Body of pancreas (tissue), 4 donors: ENCODE measurements at regions not wholly inside any gene's neighbourhood (a gene's known extent, or its start where the extent isn't known, plus 50 kb on each side); places are given as distances from the start of the nearest gene placed in this dataset.

Experiments
- ATAC-seq: fragments of 150-250 bp; one replicate; pipeline ENCODE4 v1.9.1; 2016
- DNase-seq, 4 donors: peaks; one replicate each; pipeline ENCODE4 v3.0.0-alpha.2; 2019
- H3K27ac ChIP-seq, 4 donors: fragments of 200-600 bp; sonication (generic); 1 replicate in 3 of 4; 2 replicates in 1 of 4; pipeline versions ENCODE4 v1.5.1 to v1.6.1; 2016 to 2019; ENCODE audit warnings: mild to moderate bottlenecking in 1 of 4, mixed read lengths in 1 of 4, moderate library complexity in 1 of 4
- H3K27me3 ChIP-seq, 2 donors: fragments of 200-600 bp; sonication (generic); one replicate each; pipeline ENCODE4 v1.6.0; 2016; ENCODE audit warnings: mild to moderate bottlenecking in 1 of 2
- H3K36me3 ChIP-seq, 2 donors: fragments of 200-600 bp; sonication (generic); replicated peaks in 1 of 2; 2 replicates each; pipeline ENCODE4 v1.5.1; 2016; ENCODE audit warnings: low read depth in 2 of 2; ENCODE audit not compliant: insufficient read depth in 1 of 2
- H3K4me1 ChIP-seq: fragments of 200-600 bp; sonication (generic); one replicate; pipeline ENCODE4 v1.6.0; 2016
- H3K4me3 ChIP-seq, 2 donors: fragments of 200-600 bp; sonication (generic); 1 replicate in 1 of 2; 2 replicates in 1 of 2; pipeline ENCODE4 v1.5.1; 2016 to 2019
- H3K9me3 ChIP-seq, 3 donors: fragments of 200-600 bp; sonication (generic); 1 replicate in 2 of 3; 2 replicates in 1 of 3; pipeline ENCODE4 v1.5.1; 2016
- CTCF ChIP-seq, 7 experiments: fragments of 450-650 bp in 4 of 7; fragments of 200-600 bp in 3 of 7; sonication (generic) in 3 of 7; IDR thresholded peaks; one replicate each; pipeline ENCODE4 v1.5.1; 2016 to 2019; ENCODE audit warnings: antibody characterized with exemption in 7 of 7
- POLR2A ChIP-seq, 3 donors: fragments of 450-650 bp; IDR thresholded peaks; one replicate each; pipeline ENCODE4 v1.6.1; 2016; ENCODE audit warnings: antibody characterized with exemption in 3 of 3, mild to moderate bottlenecking in 2 of 3
- WGBS, 2 donors: methylation state at CpG; one replicate each; pipeline ENCODE4 v1.1.5; 2017; 5-methylcytosine and 5-hydroxymethylcytosine counted together
- intact Hi-C: fragments of 100-400 bp; cut with DNase I; formaldehyde crosslinking; loops from one replicate; pipeline ENCODE4 v1.15.1; 2023

- DNase-seq, result no peak
- no peak overlapping the region for H3K4me3 ChIP-seq
- no peaks in the 10 kb centered on the region for H3K9me3 ChIP-seq
- H3K27ac ChIP-seq, result no peak overlapping the region
- no peak for ATAC-seq
- no peaks in the 10 kb centered on the region for H3K36me3 ChIP-seq
- intact Hi-C loops, result no loop called here
- H3K27me3 ChIP-seq, result no peaks in the 10 kb centered on the region
- TF ChIP-seq CTCF (IDR thresholded peaks at IDR 0.05) (no peak), POLR2A (IDR thresholded peaks at IDR 0.05) (no peak)
- no peaks in the 10 kb centered on the region for H3K4me1 ChIP-seq
- WGBS, 2 donors, result 54 to 61% methylated on average over 3 of the region's 3 CpGs
Observed at GRCh38 chr21:17348357-17348756, 164.5 kb upstream of the CXADR start.

GRCh38 chr21:17348849-17349248 is 164.0 kb upstream of the CXADR start:
- Histone ChIP-seq H3K4me1 (no peaks in the 10 kb centered on the region), H3K27ac (no peak overlapping the region), H3K9me3 (no peaks in the 10 kb centered on the region), H3K4me3 (no peak overlapping the region), H3K36me3 (no peaks in the 10 kb centered on the region), H3K27me3 (no peaks in the 10 kb centered on the region)
- TF ChIP-seq CTCF (IDR thresholded peaks at IDR 0.05), result no peak
- no peak for TF ChIP-seq POLR2A (IDR thresholded peaks at IDR 0.05)
- DNase-seq (no peak), ATAC-seq (no peak)
- WGBS, 2 donors, result 18 to 46% methylated on average over 1 of the region's 1 CpG
- intact Hi-C loops, result no loop called here

GRCh38 chr21:17351766-17352165 is 161.1 kb upstream of the CXADR start:
- no peak for ATAC-seq
- no peak for TF ChIP-seq CTCF (IDR thresholded peaks at IDR 0.05)
- no peak for TF ChIP-seq POLR2A (IDR thresholded peaks at IDR 0.05)

DNA sequence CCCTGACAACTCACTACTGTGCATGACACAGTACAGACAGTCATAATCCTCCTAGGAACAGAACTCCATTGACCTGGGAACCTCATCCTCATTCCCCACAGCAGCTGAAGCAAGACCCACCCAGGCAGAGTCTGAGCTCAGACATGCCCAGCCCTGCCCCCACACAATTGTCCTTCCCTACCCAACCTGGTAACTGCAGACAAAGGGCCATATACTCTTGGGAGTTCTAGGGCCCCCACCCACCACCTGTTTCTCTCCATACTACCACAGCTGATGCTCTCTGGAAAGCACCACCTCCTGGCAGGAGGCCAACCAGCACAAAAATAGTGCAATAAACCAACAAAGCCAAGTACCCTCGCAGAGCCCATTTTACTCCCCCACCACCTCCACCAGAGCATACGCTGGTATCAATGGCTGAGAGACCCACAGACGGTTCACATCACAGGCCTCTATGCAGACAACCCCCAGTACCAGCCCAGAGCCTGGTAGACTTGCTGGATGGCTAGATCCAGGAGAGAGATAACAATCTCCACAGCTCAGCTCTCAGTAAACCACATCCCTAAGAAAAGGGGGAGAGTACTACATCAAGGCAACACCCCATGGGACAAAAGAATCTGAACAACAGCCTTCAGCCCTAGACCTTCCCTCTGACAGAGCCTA is 159.7 kb upstream of the CXADR start:
- ATAC-seq (no peak), DNase-seq (no peak)
- no peaks in the 10 kb centered on the region for H3K27me3 ChIP-seq
- H3K36me3 ChIP-seq, result no peaks in the 10 kb centered on the region
- no peak for TF ChIP-seq POLR2A (IDR thresholded peaks at IDR 0.05)
- TF ChIP-seq CTCF (IDR thresholded peaks at IDR 0.05), result no peak
- no peak overlapping the region for H3K27ac ChIP-seq
- H3K4me1 ChIP-seq, result no peaks in the 10 kb centered on the region
- no peak overlapping the region for H3K4me3 ChIP-seq
- 66 to 100% methylated on average over 1 to 3 of the region's 3 CpGs for WGBS, 2 donors
- H3K9me3 ChIP-seq, result no peaks in the 10 kb centered on the region
- intact Hi-C loops, result no loop called here

More at GRCh38 chr21:17351766-17352165, 161.1 kb upstream of the CXADR start:
- Histone ChIP-seq H3K4me1 (no peaks in the 10 kb centered on the region), H3K27me3 (no peaks in the 10 kb centered on the region), H3K9me3 (no peaks in the 10 kb centered on the region), H3K27ac (no peak overlapping the region), H3K36me3 (no peaks in the 10 kb centered on the region), H3K4me3 (no peak overlapping the region)
- WGBS, 2 donors, result 70 to 71% methylated on average over 2 of the region's 2 CpGs
- DNase-seq, result no peak
- intact Hi-C loops, result no loop called here

DNA sequence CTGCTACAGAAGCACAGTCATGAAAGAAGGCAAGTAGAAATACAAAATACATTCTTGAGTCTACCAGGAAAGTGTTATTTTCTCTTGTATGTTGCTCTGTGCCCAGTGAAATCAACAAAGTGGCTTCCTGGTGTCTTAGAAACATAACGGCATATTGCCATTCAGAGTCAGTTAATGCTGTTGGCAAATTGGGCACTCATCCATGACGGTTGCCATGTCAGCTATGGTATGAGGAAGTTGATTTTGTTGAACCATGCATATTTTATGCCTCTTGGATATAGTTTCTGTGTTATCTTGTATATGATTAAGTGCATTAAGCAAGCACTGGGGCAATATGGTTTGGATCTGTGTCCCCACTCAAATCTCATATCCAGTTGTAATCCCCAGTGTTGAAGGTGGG is 153.1 kb upstream of the CXADR start:
- Histone ChIP-seq H3K4me3 (no peak overlapping the region), H3K4me1 (no peaks in the 10 kb centered on the region), H3K36me3 (no peaks in the 10 kb centered on the region), H3K27ac (no peak overlapping the region), H3K27me3 (no peaks in the 10 kb centered on the region), H3K9me3 (no peaks in the 10 kb centered on the region)
- WGBS, 2 donors, result 61 to 83% methylated on average over 2 of the region's 2 CpGs
- ATAC-seq (no peak), DNase-seq (no peak)
- TF ChIP-seq POLR2A (IDR thresholded peaks at IDR 0.05) (no peak), CTCF (IDR thresholded peaks at IDR 0.05) (no peak)
- intact Hi-C loops, result no loop called here
